ENCODE measurements at regions not wholly inside any gene's neighbourhood (a gene's known extent, or its start where the extent isn't known, plus 50 kb on each side); places are given as distances from the start of the nearest gene placed in this dataset.
"Not testable (repeated sequence)": the region's sequence is repeated elsewhere in the genome, so short reads cannot be mapped to it uniquely, and the experiment has no call there.

DNA sequence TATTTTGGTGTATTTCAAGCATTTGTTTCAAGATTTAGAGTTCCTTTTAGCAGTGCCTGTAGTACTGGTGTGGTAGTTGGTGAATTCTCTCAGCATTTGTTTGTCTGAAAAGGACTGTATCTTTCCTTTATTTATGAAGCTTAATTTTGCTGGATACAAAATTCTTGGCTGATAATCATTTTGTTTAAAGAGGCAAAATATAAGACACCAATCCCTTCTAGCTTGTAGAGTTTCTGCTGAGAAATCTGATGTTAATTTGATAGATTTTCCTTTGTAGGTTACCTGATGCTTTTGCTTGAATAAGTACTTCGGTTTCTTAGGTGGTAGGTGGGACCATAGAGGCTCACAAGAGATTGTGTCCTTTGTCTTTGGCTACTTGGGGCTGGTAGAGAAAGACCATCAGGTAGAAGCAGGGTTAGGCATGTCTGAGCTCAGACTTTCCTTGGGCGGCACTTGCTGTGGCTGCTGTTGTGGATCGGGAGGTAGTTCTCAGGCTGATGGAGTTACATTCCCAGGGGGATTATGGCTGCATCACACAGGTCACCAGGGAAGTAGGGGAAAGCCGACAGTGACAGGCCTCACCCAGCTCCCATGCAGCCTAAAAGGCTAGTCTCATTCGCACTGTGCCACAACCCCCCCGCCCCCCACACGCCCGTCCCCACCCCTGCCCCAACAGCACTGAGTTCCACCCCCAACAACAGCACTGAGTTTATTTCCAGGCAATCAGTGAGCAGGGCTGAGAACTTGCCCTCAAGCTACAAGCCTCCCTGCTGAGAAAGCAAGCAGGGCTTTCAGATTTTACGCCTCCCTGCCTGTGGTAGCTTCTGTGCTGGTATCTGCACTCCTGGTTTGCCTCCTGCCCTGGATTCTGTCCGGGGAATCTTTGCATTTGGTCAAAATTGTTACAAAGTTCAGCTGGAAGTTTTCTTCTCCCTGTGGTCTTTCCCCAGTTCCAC, 127.1 kb upstream of the GLRA1 start:
- Histone ChIP-seq H3K27ac (no peak overlapping the region), H3K27me3 (no peaks in the 10 kb centered on the region), H3K9me3 (replicated peaks in 1 of 3) (no peaks in the 10 kb centered on the region), H3K4me3 (no peak overlapping the region), H3K36me3 (replicated peaks in 1 of 2) (no peaks in the 10 kb centered on the region), H3K4me1 (replicated peaks in 1 of 2) (no peaks in the 10 kb centered on the region)
- no peak for DNase-seq
- WGBS, 4 donors, result 34 to 55% (median 50%) methylated on average over 3 to 10 of the region's 10 CpGs
- intact Hi-C loops (cut with DNase I), result no loop called here
- TF ChIP-seq, protein P1, sequence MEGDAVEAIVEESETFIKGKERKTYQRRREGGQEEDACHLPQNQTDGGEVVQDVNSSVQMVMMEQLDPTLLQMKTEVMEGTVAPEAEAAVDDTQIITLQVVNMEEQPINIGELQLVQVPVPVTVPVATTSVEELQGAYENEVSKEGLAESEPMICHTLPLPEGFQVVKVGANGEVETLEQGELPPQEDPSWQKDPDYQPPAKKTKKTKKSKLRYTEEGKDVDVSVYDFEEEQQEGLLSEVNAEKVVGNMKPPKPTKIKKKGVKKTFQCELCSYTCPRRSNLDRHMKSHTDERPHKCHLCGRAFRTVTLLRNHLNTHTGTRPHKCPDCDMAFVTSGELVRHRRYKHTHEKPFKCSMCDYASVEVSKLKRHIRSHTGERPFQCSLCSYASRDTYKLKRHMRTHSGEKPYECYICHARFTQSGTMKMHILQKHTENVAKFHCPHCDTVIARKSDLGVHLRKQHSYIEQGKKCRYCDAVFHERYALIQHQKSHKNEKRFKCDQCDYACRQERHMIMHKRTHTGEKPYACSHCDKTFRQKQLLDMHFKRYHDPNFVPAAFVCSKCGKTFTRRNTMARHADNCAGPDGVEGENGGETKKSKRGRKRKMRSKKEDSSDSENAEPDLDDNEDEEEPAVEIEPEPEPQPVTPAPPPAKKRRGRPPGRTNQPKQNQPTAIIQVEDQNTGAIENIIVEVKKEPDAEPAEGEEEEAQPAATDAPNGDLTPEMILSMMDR (IDR thresholded peaks at IDR 0.05), result no peak
- no peak for TF ChIP-seq POLR2A (IDR thresholded peaks at IDR 0.05)

DNA sequence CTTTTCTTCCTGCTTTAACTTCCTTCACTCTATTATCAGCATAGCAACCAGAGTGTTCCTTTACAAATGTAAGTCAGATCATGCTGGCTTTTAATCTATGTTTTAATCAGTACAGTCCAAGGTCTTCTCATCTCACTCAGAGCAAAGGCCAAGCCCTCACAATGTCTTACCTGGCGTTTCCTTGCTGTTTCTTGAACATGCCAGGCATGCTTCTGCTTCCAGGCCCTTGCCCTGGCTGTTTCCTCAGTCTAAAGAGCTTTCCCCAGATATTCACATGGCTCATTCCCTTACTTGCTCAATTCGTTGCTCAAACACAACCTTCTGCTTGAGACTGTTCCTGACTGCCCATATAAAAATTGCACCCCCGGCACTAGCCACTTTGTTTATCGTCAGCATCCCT, 121.7 kb upstream of the GLRA1 start:
- WGBS, 4 donors, result 40 to 61% (median 45%) methylated on average over 4 of the region's 4 CpGs
- intact Hi-C loops (cut with DNase I), result no loop called here
- TF ChIP-seq, protein P1 (IDR thresholded peaks at IDR 0.05), result no peak
- no peak for TF ChIP-seq POLR2A (IDR thresholded peaks at IDR 0.05)

DNA sequence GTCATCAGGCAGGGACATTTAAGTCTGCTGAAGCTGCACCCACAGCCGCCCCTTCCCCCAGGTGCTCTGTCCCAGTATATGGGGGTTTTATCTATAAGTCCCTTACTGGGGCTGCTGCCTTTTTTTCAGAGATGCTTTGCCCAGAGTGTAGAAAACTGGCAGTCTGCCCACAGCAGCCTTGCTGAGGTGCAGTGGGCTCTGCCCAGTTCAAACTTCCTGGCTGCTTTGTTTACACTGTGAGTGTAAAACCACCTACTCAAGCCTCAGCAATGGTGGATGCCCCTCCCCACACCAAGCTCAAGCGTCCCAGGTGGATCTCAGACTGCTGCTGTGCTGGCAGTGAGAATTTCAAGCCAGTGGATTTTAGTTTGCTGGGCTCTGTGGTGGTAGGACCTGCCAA, 114.2 kb upstream of the GLRA1 start:
- intact Hi-C loops (cut with DNase I); DNase-seq; H3K27ac ChIP-seq; H3K36me3 ChIP-seq (replicated peaks in 1 of 2); H3K27me3 ChIP-seq; H3K9me3 ChIP-seq (replicated peaks in 1 of 3); H3K4me3 ChIP-seq; H3K4me1 ChIP-seq (replicated peaks in 1 of 2): not testable (repeated sequence)
- 54 to 100% (median 67%) methylated on average over 1 to 2 of the region's 2 CpGs for WGBS, 4 donors

More for the DNA sequence above, 121.7 kb upstream of the GLRA1 start:
- no peak overlapping the region for H3K4me3 ChIP-seq
- no peaks in the 10 kb centered on the region for H3K4me1 ChIP-seq (replicated peaks in 1 of 2)
- H3K27me3 ChIP-seq, result no peaks in the 10 kb centered on the region
- H3K27ac ChIP-seq, result no peak overlapping the region
- no peak for DNase-seq
- no peaks in the 10 kb centered on the region for H3K9me3 ChIP-seq (replicated peaks in 1 of 3)
- H3K36me3 ChIP-seq (replicated peaks in 1 of 2), result no peaks in the 10 kb centered on the region

DNA sequence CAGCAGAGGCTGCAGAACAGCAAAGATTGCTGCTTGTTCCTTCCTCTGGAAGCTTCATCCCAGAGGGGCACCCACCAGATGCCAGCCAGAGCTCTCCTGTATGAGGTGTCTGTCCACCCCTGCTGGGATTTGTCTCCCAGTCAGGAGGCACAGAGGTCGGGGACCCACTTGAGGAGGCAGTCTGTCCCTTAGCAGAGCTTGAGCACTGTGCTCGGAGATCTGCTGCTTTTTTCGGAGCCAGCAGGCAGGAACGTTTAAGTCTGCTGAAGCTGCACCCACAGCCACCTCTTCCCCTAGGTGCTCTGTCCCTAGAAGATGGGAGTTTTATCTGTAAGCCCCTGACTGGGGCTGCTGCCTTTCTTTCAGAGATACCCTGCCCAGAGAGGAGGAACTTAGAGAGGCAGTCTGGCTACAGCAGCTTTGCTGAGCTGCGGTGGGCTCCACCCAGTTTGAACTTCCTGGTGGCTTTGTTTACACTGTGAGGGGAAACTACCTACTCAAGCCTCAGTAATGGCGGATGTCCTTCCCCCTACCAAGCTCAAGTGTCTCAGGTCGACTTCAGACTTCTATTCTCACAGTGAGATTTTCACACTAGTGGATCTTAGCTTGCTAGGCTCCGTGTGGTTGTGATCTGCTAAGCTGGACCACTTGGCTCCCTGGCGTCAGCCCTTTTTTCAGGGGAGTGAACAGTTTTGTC, 101.8 kb upstream of the GLRA1 start:
- WGBS, 4 donors, result 41 to 70% (median 58%) methylated on average over 8 to 9 of the region's 9 CpGs
- H3K9me3 ChIP-seq (replicated peaks in 1 of 3); DNase-seq; H3K27me3 ChIP-seq; H3K4me1 ChIP-seq (replicated peaks in 1 of 2); H3K4me3 ChIP-seq; intact Hi-C loops (cut with DNase I); H3K36me3 ChIP-seq (replicated peaks in 1 of 2); H3K27ac ChIP-seq: not testable (repeated sequence)

DNA sequence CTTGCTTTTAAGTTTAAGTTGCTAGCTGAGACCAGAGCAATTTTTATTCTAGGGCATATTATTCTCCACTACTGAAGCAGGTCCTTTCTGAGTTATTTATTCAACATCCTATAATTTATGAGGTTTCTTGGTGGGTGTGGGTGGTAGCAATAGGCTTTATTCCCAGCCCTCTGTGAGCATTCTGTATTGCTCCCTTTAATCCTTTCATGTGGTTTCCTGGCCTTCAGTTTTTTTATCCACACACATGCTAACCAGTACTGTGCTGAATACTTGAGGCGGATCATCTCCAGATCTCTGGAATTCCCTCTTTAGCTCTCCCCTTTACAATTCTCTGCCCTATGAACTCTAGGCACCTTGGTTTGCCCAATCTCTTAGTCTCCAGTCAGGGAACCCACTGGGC, 91.8 kb upstream of the GLRA1 start:
- no peaks in the 10 kb centered on the region for H3K27me3 ChIP-seq
- no peaks in the 10 kb centered on the region for H3K4me1 ChIP-seq (replicated peaks in 1 of 2)
- DNase-seq, result no peak
- intact Hi-C loops (cut with DNase I), result no loop called here
- no peaks in the 10 kb centered on the region for H3K9me3 ChIP-seq (replicated peaks in 1 of 3)
- TF ChIP-seq, protein P1 (IDR thresholded peaks at IDR 0.05), result no peak
- TF ChIP-seq POLR2A (IDR thresholded peaks at IDR 0.05), result no peak
- H3K27ac ChIP-seq, result no peak overlapping the region
- no peaks in the 10 kb centered on the region for H3K36me3 ChIP-seq (replicated peaks in 1 of 2)
- no peak overlapping the region for H3K4me3 ChIP-seq
- WGBS, 4 donors, result 70 to 89% (median 80%) methylated on average over 1 of the region's 1 CpG

Data from adrenal gland (tissue), 9 donors.